Activated B cell treated with CpG ODN at 0.5 μM for 24 hours (primary cell): ENCODE measurements at regions not wholly inside any gene's neighbourhood (a gene's known extent, or its start where the extent isn't known, plus 50 kb on each side); places are given as distances from the start of the nearest gene placed in this dataset.

Experiments used
- ATAC-seq: fragments of 200-7000 bp; cut with Tn5 transposase; one replicate; pipeline ENCODE4 v1.10.0; 2021; ENCODE audit warnings: low read depth, mild to moderate bottlenecking, moderate library complexity
- CTCF ChIA-PET: fragments of 350-600 bp; sonication (Branson Sonifier 250); formaldehyde crosslinking; loops from one replicate; lab custom pipeline; 2021; ENCODE audit warnings: antibody characterized with exemption; lab: Charles Lee
- POLR2A ChIA-PET: fragments of 350-600 bp; sonication (Branson Sonifier 250); formaldehyde crosslinking; loops from one replicate; lab custom pipeline; 2021; ENCODE audit warnings: antibody characterized with exemption; lab: Charles Lee
- DNase-seq: peaks from one replicate; pipeline ENCODE4 v3.0.0; 2022
- H3K27ac Mint-ChIP-seq: one replicate; pipeline ENCODE4 v1.8.0; 2020; ENCODE audit warnings: mixed read lengths
- H3K27me3 Mint-ChIP-seq: one replicate; pipeline ENCODE4 v1.8.0; 2021; ENCODE audit warnings: mixed read lengths
- H3K36me3 Mint-ChIP-seq: one replicate; pipeline ENCODE4 v1.8.0; 2021; ENCODE audit warnings: low read depth, mixed read lengths
- H3K4me1 Mint-ChIP-seq: one replicate; pipeline ENCODE4 v1.8.0; 2021; ENCODE audit warnings: mixed read lengths
- H3K4me3 Mint-ChIP-seq: one replicate; pipeline ENCODE4 v1.8.0; 2020; ENCODE audit warnings: mild to moderate bottlenecking, mixed read lengths
- H3K9me3 Mint-ChIP-seq: one replicate; pipeline ENCODE4 v1.8.0; 2020; ENCODE audit warnings: mixed read lengths
- CTCF ChIP-seq: fragments of 200-600 bp; IDR thresholded peaks from one replicate; pipeline ENCODE4 v1.8.0; 2022; ENCODE audit warnings: antibody characterized with exemption, mild to moderate bottlenecking
- intact Hi-C: fragments of 100-400 bp; cut with micrococcal nuclease; formaldehyde crosslinking; loops from one replicate; pipeline ENCODE4 v1.15.1; 2024

GRCh38 chr12:92369636-92370035 lies 224.0 kb upstream of the BTG1 start:
- Mint-ChIP-seq H3K4me1 (peaks cover 37% of the 10 kb centered on the region), H3K4me3 (no peak overlapping the region), H3K27ac (no peak overlapping the region), H3K9me3 (no peaks in the 10 kb centered on the region), H3K36me3 (no peaks in the 10 kb centered on the region), H3K27me3 (no peaks in the 10 kb centered on the region)
- no peak for TF ChIP-seq CTCF
- intact Hi-C loops, result no loop called here
- POLR2A ChIA-PET, result interaction anchor here (0.6 kb wide), 1 partner anchor 9 kb away, joined by 4 read pairs; no protein-coding TSS in a partner anchor
- DNase-seq (no peak), ATAC-seq (no peak)
- CTCF ChIA-PET, result interaction anchor here (0.6 to 1.0 kb wide), 2 partner anchors 34 to 133 kb away, joined by 3 read pairs; no protein-coding TSS in a partner anchor

- ATAC-seq (no peak), DNase-seq (no peak)
- ChIA-PET POLR2A (no interaction called here), CTCF (interaction anchor here (0.6 kb wide), 1 partner anchor 134 kb away, joined by 3 read pairs; no protein-coding TSS in a partner anchor)
- Mint-ChIP-seq H3K4me3 (no peak overlapping the region), H3K9me3 (no peaks in the 10 kb centered on the region), H3K27me3 (no peaks in the 10 kb centered on the region), H3K36me3 (no peaks in the 10 kb centered on the region), H3K4me1 (peaks cover 43% of the 10 kb centered on the region), H3K27ac (no peak overlapping the region)
- no peak for TF ChIP-seq CTCF
- intact Hi-C loops, result no loop called here
These were observed 223.4 kb upstream of the BTG1 start for GRCh38 chr12:92369056-92369455.

- H3K27me3 Mint-ChIP-seq, result no peaks in the 10 kb centered on the region
- POLR2A ChIA-PET, result interaction anchor here (3.7 to 7.4 kb wide), 4 partner anchors 42 to 220 kb away, joined by 24 to 344 read pairs (median 70); partner anchors contain the start of gene BTG1
- ATAC-seq (no peak), DNase-seq (no peak)
- CTCF ChIA-PET, result interaction anchor here (4.0 kb wide), 1 partner anchor 205 kb away, joined by 15 read pairs; no protein-coding TSS in a partner anchor
- intact Hi-C loops, result no loop called here
- peak overlapping the region; percentile 70 for H3K27ac Mint-ChIP-seq
- H3K4me3 Mint-ChIP-seq, result no peak overlapping the region
- TF ChIP-seq CTCF, result no peak
- H3K4me1 Mint-ChIP-seq, result peaks cover 65% of the 10 kb centered on the region
- H3K36me3 Mint-ChIP-seq, result no peaks in the 10 kb centered on the region
- no peaks in the 10 kb centered on the region for H3K9me3 Mint-ChIP-seq
These were observed 220.2 kb upstream of the BTG1 start for GRCh38 chr12:92365836-92366235.

GRCh38 chr12:92365333-92365732 lies 219.7 kb upstream of the BTG1 start:
- peak overlapping the region; percentile 70 for H3K27ac Mint-ChIP-seq
- CTCF ChIA-PET, result interaction anchor here (3.0 to 4.0 kb wide), 3 partner anchors 81 to 219 kb away, joined by 13 to 15 read pairs (median 15); partner anchors contain the start of gene BTG1
- TF ChIP-seq CTCF, result no peak
- H3K4me3 Mint-ChIP-seq, result peak overlapping the region; percentile 36
- H3K4me1 Mint-ChIP-seq, result peaks cover 65% of the 10 kb centered on the region
- H3K9me3 Mint-ChIP-seq, result no peaks in the 10 kb centered on the region
- H3K36me3 Mint-ChIP-seq, result no peaks in the 10 kb centered on the region
- ATAC-seq, result no peak
- DNase-seq, result no peak
- H3K27me3 Mint-ChIP-seq, result no peaks in the 10 kb centered on the region
- POLR2A ChIA-PET, result interaction anchor here (1.0 to 7.4 kb wide), 14 partner anchors 9 to 219 kb away, joined by 3 to 344 read pairs (median 24); partner anchors contain the start of gene BTG1
- intact Hi-C loops, result no loop called here

- CTCF ChIA-PET, result interaction anchor here (0.7 to 4.0 kb wide), 14 partner anchors 38 to 552 kb away, joined by 3 to 31 read pairs (median 6); partner anchors contain the start of gene BTG1
- POLR2A ChIA-PET, result interaction anchor here (0.6 to 7.4 kb wide), 48 partner anchors 8 to 235 kb away, joined by 3 to 344 read pairs (median 6); partner anchors contain the start of gene BTG1
These were observed 217.9 kb upstream of the BTG1 start for GRCh38 chr12:92363295-92364146.

More at GRCh38 chr12:92363295-92364146, 217.9 kb upstream of the BTG1 start:
- ATAC-seq (peak; percentile 75), DNase-seq (peak; percentile 50)
- H3K4me3 Mint-ChIP-seq, result peak overlapping the region; percentile 88
- peak overlapping the region; percentile 98 for H3K27ac Mint-ChIP-seq
- H3K9me3 Mint-ChIP-seq, result no peaks in the 10 kb centered on the region
- intact Hi-C loops, result loop anchor here (1.0 to 5.0 kb wide), 13 partner anchors 40 to 1209 kb away; partner anchors contain the start of genes BTG1 and SOCS2
- H3K27me3 Mint-ChIP-seq, result no peaks in the 10 kb centered on the region
- H3K36me3 Mint-ChIP-seq, result no peaks in the 10 kb centered on the region
- no peak for TF ChIP-seq CTCF
- H3K4me1 Mint-ChIP-seq, result peaks cover 76% of the 10 kb centered on the region
